ENCODE measurements at regions not wholly inside any gene's neighbourhood (a gene's known extent, or its start where the extent isn't known, plus 50 kb on each side); places are given as distances from the start of the nearest gene placed in this dataset.

DNA sequence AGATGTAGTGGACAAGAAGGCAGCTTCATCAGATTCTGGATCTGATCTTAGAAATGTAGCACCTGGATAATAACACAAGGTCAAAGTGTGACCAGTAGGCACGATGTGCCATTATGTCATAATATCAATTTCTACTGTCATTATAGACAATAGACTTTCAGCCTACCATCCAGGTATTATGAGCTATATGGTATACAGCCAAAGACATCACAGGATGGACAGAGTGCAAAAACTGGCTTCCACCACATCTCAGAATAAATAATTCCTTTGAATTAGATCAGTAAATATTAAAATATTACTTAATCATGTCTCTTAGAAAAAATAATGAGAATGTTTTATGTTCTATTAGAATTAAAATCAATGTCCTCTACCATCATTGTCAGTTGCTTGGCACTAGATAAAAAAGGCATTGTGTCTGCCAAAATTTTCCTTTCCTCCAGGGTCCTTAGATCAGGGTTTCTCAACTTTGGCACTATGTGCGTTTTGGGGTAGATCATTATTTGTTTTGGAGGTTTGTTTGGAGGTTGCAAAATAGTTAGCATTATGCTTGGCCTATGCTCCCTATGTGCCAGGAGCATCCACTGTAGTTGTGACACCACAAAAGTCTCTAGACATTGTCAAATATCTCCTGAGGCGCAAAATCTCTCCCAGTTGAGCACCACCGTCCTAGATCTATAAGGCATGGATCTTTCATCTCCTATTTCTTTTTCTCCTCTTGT, 86.7 kb upstream of the NRIP1 start:
- DNase-seq: no peak

DNA sequence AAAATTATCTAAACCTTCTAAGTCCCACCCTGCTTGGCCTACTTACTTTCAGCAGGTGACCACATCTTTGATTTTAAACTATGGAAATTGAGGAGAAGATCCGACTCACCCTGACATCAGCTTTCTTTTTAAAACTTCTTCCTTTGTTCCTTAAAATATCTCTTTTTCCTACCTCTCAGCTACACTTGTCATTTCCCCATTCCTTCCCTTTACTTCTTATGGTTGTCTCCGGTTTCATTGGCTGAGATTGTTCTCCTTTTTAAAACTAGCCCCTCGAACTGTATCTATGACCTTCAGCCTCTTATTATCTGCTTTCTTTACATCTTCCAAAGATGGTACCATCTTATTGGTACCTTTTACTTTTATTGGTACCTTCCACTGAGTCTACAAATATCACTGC, 87.8 kb upstream of the NRIP1 start:
- no peak for DNase-seq

DNA sequence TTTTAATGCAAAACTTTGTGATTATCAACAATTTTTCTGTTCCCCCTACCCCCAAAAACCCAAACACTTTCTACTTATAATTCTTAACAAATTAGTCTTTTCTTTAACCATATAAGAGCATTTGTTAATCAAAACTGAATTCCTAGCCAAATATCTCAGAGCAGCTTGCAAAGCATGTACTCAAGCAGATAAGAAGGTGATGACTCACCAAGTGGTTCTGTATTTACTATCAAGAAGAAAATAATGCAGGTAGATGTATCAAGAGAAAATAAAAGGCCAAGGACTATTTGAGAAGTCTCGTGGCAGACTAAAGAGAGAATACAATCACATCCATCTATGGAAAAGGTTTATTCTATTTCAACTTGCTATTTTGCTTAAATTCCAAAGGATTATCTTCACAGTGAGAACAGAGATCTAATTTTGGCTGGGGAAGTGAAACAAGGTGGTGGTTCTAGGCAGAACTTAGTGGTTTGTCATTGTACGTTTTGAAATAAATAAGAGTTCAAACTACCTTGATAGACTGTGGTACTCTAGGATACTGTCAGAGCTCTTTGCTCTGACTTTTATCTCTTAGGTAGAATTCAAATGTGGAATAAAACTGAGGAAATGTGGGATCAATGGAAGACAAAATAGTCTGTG, 94.7 kb upstream of the NRIP1 start:
- no peak for DNase-seq

DNA sequence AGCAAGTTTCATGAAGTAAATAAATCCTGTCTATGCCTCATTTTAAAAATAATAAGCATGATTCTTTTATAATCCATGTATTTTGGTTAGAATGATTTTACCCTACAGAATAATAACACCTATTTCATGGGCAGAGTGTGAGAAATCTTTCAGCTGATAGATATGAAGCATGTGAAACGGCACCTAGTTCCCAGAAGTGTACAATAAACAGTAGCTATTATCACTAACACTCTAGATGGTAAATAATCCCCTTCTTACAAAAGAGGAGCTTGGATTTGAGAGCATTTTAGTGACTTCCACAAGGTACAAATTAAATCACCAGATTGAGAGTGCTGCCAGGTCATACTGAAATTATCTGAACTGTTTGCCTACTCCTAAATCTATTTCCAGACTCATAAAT, 95.3 kb upstream of the NRIP1 start:
- no peak for DNase-seq

DNA sequence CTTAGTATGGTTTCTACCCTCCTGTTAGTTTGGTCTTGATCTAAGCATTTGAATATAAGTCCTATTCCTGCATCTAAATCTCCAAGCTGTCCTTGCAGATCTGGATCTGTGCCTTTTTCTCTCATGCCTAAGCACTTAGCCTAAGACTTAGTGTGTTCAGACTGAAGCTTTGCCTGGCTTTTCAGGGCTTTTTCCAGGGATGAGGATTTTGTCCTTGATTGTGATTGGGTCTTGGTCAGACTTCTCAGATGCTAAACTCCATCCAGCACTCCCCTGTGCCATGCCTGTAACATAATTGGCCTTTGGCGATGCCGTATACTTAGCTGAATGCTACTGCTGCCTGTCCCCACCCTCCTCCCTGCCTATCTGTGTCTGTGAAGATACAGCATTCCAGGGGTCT, 98.1 kb upstream of the NRIP1 start:
- DNase-seq: no peak

DNA sequence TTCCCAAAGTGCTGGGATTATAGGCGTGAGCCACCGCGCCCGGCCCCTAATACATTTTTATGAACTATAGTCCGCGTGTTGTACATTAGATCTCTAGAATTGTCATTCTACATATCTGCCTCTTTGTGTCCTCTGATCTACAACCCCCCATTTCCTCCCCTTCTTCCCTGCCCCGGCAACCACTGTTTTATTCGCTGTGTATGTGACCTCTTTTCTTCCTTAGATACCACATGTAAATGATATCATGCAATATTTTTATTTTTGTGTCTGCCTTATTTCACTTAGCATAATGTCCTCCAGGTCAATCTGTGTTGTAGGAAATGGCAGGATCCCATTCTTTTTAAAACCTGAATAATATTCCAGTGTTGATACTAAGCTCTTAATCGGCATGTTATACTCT, 99.5 kb upstream of the NRIP1 start:
- DNase-seq: no peak

DNA sequence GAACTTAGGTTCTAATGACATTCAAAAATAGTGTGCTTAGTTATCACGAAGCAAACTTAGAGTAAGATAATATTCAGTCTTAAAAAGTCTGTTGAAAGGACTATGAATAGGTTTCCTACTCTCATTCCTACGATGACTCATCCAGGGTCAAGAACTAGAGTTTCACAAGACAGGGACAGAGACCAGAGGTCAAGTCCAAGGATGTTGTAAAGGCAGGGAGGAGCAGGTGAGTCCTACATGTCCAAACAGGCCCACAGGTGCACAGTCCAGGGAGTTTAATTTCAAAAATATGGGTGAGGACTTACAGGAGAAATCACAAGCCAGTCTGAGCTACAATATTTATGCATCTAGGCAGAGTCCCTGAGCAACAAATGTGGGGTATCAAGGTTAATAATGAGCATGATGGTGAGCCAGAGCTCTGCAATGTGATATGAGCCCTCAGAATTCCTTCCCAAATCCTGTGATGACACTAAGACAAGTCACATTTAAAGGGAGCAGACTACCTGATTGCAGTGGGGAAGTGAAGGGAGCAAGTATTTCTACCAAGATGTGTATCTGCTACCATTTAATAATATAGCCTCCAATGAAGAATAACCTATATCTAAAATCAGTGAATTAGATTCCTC, 100.0 kb upstream of the NRIP1 start:
- no peak for DNase-seq

DNA sequence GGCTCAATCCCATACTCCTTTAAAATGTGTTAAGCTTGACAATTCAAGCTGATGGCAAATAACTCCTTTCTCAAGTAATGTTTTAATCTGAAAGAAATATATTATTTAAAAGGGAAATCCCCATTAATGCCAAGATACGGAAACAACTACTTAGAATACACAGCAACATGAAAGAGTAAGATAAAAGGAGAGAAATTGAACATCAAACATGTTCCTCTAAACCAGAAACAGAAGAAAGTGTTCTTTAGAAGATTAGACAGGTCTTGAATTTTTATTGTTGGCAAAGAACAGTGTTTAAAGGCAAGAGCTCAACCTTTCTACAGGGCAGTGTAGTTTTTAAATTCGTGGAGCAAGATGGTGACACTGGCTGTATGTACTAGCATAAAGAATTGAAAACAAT, 105.8 kb upstream of the NRIP1 start:
- DNase-seq: no peak

DNA sequence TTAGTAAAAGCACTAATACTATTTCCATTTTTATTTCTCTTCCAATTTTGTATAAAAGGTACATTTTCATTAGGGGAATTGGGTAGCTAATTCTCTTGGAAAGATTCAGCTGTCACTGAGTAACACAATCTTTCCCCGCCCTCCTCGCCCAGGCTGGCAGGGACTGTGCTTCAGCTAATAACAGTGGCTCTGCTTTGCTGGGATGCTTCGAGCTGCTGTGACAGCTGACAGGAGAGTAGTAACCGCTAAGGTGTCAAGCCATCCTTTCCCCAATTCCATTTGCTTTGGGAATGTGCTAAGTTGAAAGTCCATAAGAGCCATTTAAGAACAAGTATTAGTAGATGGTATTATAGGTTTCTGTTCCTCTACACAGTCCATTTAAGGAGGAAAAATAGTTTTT, 106.7 kb upstream of the NRIP1 start:
- no peak for DNase-seq

DNA sequence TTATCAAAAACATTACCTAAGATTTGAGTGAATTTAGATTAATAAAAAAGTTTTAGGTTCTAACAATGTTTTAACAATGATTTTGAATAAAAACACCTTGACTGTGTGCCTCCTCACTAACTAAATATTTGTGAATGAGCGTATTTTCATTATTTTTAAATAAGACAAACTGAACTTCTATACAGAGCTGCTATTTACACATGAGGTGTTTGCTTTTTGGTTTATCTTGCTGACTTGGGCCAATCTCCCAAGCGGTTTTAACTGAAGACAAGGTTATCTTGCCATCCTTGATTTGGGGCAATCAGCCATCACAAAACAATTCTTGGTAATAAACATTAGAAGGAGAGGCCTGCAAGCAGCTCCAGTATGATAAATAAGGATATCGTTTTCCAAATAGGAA, 108.2 kb upstream of the NRIP1 start:
- no peak for DNase-seq

DNA sequence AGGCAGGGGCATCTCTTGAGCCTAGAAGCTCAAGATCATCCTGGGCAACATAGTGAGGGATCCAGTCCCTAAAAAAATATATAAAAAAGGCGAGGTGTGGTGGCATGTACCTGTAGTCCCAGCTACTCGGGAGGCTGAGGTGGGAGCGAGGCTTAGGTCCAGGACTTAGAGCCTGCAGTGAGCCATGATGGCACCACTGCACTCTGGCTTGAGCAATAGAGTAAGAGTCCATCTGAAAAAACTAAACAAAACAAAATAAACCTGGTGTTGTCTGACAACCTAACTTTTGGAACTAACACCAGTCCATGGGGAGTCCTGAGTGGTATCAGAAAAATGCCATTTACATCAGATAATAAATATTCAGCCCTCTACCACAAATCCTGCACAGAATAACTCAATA, 110.1 kb upstream of the NRIP1 start:
- no peak for DNase-seq

DNA sequence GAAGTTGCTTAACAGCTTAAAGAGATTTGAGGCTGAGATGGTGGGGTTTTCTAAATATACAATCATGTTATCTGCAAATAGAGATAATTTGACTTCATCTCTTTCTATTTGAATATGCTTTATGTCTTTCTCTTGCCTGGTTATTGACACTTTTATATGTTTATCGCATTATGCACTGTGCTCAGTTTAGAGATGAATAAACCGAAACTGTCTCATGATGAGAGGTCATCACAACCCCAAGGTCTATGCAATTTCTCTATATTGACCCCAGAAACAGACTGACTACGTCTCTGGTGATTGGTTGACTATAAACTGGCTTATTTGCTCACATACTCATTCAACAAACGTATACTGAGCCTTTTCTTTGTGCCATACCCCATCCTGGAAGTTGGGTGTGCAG, 117.9 kb upstream of the NRIP1 start:
- no peak for DNase-seq

DNA sequence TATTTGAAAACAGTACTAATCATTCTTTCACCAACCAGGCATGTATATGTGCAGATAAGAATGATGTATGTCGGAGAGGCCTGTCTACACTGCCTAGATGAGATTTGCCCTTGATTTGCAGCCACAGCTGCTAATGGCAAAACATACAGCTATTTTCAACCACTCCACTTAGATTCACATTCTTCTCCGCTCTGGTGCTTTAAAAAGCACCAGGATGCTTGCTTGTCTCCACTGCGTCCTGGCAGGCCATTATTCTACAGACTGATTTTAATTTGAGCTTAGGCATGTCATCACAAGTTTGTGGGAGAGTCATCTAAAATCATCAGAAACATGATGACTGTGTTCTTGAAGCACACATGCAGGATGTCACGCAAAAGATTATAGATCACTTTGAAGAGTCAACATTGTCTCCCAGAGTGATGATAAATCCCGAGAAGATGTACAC, 119.0 kb upstream of the NRIP1 start:
- no peak for DNase-seq

DNA sequence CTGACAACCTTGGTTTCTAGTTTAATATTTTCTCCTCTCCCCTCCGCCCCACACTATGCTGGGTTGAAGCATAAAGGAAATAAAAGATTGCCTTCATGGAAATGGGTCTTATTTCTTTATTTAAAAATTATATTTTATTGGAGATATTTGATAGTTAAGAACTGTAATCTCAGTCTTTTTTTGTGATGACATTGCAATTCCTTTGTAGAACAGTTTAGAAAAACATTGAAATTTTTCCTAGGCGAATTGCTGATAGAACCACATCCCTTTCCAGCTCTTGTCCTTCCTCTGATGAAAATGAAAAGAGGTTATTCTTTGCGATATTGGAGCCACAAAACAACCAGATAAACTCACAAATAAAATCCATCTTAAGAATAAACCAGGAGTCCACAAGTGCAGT, 125.6 kb upstream of the NRIP1 start:
- no peak for DNase-seq

DNA sequence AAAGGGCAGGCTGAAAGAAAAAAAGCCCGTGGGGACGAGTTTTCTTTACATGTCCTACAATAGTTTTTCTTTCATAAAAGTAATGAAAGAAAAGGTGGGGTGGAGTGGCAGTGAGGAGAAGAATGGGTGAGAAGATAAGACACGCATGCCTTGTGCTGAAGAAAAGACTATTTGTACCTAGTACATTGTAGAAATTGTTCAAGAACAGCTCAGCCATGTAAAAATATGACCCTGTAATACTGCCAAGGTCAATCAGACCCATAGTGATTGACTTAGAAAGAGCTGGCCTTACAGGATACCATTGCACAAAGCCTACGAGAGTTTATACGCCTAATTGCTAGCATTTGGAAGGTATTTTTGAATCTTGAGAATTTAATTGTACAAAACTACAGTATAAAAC, 126.0 kb upstream of the NRIP1 start:
- no peak for DNase-seq

DNA sequence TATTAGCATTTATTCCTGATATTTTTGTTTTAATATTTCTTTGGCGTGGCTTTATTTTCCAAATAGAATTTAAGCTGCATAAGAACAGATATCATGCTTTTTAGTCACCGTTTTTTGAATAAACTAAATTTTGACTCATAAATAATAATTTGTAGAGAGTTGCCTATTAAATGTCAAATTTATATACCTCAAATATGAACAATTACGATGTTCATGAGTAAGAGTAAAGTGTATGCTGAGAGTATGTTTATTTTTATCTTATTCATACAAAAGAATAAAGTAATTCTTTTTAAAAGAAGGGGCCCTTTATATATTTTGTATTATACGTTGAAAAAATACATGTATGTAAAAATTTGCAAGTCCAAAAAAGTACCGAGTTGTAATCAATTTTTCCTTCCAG, 126.5 kb upstream of the NRIP1 start:
- DNase-seq: no peak

DNA sequence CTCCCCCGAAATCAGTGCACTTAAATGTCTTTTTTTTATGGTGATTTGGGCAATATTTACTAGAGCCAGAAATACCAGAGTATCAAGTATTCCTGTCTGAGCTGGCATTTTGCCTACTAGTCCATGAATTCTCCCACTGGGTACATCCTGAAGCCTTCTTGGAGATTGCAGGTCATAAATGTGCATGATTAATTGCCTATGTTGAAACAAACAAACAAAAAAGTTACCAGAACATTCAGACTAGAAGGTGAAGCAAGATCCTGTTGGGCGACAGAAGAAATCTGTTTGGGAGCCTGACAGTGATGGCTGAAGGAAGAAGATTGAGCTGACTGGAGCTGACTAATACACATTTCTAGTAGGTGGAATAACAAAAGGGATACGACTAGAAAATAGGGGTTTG, 127.4 kb upstream of the NRIP1 start:
- DNase-seq: no peak

DNA sequence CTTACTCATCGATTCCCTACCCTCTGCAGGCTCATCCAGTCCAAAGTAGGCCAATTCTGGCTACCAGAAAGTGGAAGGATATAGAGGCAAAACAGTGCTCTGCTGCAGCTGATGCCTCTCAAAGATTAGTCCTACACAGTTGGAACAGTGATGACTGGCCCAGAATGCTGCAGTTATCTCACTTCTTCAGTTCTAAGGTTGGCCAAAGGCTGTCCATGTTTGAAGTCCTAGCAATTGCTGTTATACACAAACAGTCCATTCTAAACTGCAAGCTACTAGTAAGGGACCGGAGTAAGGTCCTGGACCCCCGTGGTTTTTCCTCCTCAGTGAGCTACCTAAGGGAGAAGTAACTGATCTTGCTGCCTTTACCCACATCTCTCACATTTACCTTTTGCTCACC, 129.1 kb upstream of the NRIP1 start:
- DNase-seq: no peak

DNA sequence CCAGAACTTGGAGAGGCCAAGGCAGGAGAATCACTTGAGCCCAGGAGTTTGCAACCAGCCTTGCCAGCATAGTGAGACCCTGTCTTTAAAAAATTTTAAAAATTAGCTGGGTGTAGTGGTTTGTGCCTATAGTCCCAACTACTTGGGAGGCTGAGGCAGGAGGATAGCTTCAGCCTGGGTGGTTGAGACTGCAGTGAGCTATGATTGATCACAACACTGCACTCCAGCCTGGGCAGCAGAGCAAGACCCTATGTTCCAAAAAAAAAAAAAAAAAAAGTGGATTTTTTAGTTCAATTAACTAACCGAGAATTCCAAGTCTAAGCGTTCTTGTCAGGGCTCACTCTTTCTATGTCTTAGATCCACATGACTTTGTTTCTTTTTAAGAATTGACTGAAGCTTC, 130.3 kb upstream of the NRIP1 start:
- DNase-seq: no peak

DNA sequence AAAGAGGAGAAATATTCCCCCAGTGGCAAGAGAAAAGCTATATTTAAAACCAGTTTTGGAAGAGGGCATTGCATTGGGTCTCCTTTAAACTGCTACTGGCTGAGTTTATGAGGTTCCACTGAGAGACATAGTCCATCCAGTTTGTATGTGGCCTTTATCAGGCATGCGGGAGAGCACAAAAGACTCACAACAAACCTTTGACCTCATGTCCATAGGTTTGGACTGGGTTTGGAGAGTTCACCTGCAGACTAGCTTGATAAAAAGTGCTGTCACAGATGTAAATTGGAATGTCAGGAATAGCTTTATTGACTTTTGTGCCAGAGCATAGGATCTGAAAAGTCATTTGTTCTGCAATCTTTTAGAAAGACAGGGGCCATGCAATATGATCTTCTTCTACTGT, 131.0 kb upstream of the NRIP1 start:
- no peak for DNase-seq

DNA sequence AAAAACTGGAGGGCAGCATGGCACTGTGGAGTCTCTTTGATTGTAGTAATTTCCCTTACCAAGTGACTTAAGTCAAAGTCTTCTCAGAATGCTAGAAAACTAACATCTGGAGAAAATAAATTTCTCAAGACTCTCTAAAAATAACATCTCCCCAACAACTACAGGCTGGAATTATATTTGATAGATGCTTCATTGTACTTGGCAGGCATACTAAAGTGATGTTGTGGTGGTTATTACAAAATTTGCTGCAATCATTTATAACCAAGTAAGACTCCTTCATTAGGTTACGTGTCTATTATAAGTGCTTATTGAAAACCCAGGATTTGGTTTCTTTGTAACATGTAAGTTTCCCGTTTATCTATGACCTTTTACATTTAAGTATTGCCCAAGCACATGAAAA, 132.9 kb upstream of the NRIP1 start:
- no peak for DNase-seq

DNA sequence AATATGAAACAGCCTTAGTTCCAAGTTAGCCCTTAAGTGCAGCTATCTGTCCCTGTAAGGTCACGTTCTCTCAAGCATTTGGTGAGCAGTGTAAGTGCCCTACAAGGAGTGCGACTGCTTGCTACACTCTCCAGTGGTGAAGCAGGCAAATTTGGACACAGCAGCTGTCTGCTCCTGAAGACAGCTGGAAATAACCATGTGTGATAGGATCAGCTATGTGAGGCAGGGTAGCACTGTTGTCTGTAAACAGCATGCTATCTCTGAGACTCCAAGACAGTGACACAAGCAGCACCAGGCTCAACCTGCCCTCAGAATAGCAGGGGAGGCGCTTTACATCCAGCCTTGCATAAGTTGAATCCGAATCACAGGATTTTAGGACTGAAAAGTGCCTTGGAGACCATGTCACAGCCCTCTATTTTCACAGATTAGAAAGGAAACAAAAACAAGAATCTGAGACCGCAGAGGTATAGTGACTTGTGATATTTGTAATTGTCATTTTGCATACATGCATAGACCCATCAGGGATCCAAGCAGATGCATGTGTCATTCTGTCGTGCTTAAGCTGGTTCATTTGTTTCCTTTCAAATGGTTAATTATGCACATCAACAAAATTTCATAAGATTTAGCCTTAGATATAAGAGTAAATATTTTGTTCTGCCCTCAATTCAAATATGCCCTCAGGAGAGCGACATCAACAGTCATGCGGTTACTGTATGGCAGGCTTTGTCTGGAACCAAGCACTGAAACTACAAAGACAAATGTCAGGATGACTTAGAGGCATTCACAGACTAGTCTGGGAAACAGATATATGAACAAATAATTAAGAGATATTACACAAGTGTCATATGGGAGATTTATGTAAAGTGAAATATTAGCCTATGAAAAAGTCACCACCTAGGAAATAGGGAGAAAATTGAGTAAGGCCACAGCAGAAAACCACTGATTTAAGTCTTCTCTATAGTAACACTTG, 134.9 kb upstream of the NRIP1 start:
- no peak for DNase-seq
